OCI-LY7 (cell line): ENCODE measurements at regions not wholly inside any gene's neighbourhood (a gene's known extent, or its start where the extent isn't known, plus 50 kb on each side); places are given as distances from the start of the nearest gene placed in this dataset.

Experiments used
- BruUV-seq: library from RNA; stranded (reverse); fragments of 400-500 nt; replicated peaks from 2 replicates; lab custom pipeline; 2021; lab: Mats Ljungman, UMichigan
- CTCF ChIA-PET: fragments of 300-600 bp; sonication (Branson Sonifier 250); formaldehyde crosslinking; loops from one replicate; lab custom pipeline; 2022; ENCODE audit warnings: antibody characterized with exemption; ENCODE audit not compliant: unreplicated experiment; lab: Charles Lee
- POLR2A ChIA-PET: fragments of 300-600 bp; sonication (Branson Sonifier 250); formaldehyde crosslinking; loops from one replicate; lab custom pipeline; 2022; ENCODE audit warnings: antibody characterized with exemption; lab: Charles Lee
- DNase-seq: peaks from one replicate; pipeline ENCODE4 v3.0.0-alpha.2; 2015; ENCODE audit warnings: low spot score
- H2AFZ ChIP-seq: fragments of 200-600 bp; sonication (generic), shearing (Covaris generic); 2 replicates; pipeline ENCODE4 v1.6.1; 2014; ENCODE audit warnings: mild to moderate bottlenecking, antibody characterized with exemption, low read length, moderate library complexity
- H3K27ac ChIP-seq: fragments of 200-600 bp; sonication (generic); 2 replicates; pipeline ENCODE4 v1.5.1; 2014; ENCODE audit warnings: mixed run types, low read depth, mild to moderate bottlenecking, moderate library complexity, low read length, inconsistent platforms; ENCODE audit not compliant: poor library complexity, severe bottlenecking
- H3K36me3 ChIP-seq: fragments of 200-600 bp; sonication (generic); 2 replicates; pipeline ENCODE4 v1.6.1; 2014; ENCODE audit warnings: mild to moderate bottlenecking, antibody characterized with exemption, low read length, moderate library complexity, mixed read lengths; ENCODE audit not compliant: insufficient read depth
- H3K4me1 ChIP-seq: fragments of 200-600 bp; sonication (generic); 2 replicates; pipeline ENCODE4 v1.5.1; 2014; ENCODE audit warnings: mild to moderate bottlenecking, low read length; ENCODE audit not compliant: insufficient read depth, poor library complexity, severe bottlenecking
- H3K4me2 ChIP-seq: fragments of 200-600 bp; sonication (generic); 2 replicates; pipeline ENCODE4 v1.6.1; 2014; ENCODE audit warnings: mild to moderate bottlenecking, low read length
- H3K4me3 ChIP-seq: fragments of 200-600 bp; sonication (generic); 2 replicates; pipeline ENCODE4 v1.5.1; 2014; ENCODE audit warnings: mild to moderate bottlenecking, low read depth, low read length; ENCODE audit not compliant: poor library complexity, severe bottlenecking
- H3K79me2 ChIP-seq: fragments of 200-600 bp; sonication (generic); 2 replicates; pipeline ENCODE4 v1.6.1; 2016; ENCODE audit warnings: low read depth, mild to moderate bottlenecking, low read length, moderate library complexity, mixed read lengths; ENCODE audit not compliant: insufficient read depth
- H3K9me2 ChIP-seq: fragments of 200-600 bp; sonication (generic); 2 replicates; pipeline ENCODE4 v1.6.1; 2016; ENCODE audit warnings: mild to moderate bottlenecking, low read length, mixed read lengths; ENCODE audit not compliant: insufficient read depth
- H3K9me3 ChIP-seq: fragments of 200-600 bp; sonication (generic); 2 replicates; pipeline ENCODE4 v1.6.1; 2014; ENCODE audit warnings: mild to moderate bottlenecking, mixed run types, low read length, mixed read lengths
- H4K20me1 ChIP-seq: fragments of 200-600 bp; sonication (generic); 2 replicates; pipeline ENCODE4 v1.6.1; 2014; ENCODE audit warnings: mild to moderate bottlenecking, antibody characterized with exemption, low read length, moderate library complexity, mixed read lengths; ENCODE audit not compliant: insufficient read depth
- EZH2phosphoT487 ChIP-seq: fragments of 200-600 bp; sonication (generic); IDR thresholded peaks from 2 replicates; pipeline ENCODE4 v1.6.1; 2018; ENCODE audit warnings: low read depth, borderline replicate concordance, mild to moderate bottlenecking, mixed run types, antibody characterized with exemption, low read length, moderate library complexity, mixed read lengths
- intact Hi-C: fragments of 100-400 bp; cut with micrococcal nuclease; formaldehyde crosslinking; loops from one replicate; pipeline ENCODE4 v1.10.0; 2022; ENCODE audit not compliant: unreplicated experiment
- TF ChIP-seq, protein P1 (sequence below): fragments of 200-600 bp; sonication (generic); conservative IDR thresholded peaks from 2 replicates; pipeline ENCODE4 v1.5.1; 2014; ENCODE audit warnings: mild to moderate bottlenecking, antibody characterized with exemption, low read length, moderate library complexity, mixed read lengths

DNA sequence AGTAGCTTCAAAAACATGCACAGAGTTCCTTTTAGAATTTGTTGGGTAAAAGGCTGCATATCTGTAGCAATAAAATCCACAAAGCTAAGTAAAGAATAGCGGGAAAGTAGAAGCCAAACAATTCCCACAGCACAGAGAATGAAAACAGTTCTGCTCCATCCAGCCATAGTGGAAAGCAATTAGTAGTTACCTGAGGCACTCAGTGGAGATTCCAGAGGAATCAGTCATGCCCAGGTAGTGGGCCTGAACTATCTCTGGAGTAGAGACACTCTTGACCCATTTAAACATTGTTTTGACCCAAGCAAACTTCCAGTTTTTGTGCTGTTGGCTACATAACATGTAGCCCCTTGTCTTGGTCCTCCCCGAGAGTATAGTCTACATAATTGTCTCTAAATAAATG lies 559.5 kb upstream of the PTCHD4 start:
- Histone ChIP-seq H4K20me1 (no peaks in the 10 kb centered on the region), H3K4me3 (no peak overlapping the region), H3K9me3 (no peaks in the 10 kb centered on the region), H3K9me2 (no peaks in the 10 kb centered on the region), H3K27ac (no peak overlapping the region), H2AFZ (no peak overlapping the region), H3K4me2 (no peak overlapping the region), H3K79me2 (no peaks in the 10 kb centered on the region), H3K4me1 (no peaks in the 10 kb centered on the region), H3K36me3 (no peaks in the 10 kb centered on the region)
- ChIA-PET CTCF (no interaction called here), POLR2A (no interaction called here)
- DNase-seq, result no peak
- no TSS peak for BruUV-seq
- intact Hi-C loops, result no loop called here
- TF ChIP-seq EZH2phosphoT487, result no peak
- TF ChIP-seq, protein P1, sequence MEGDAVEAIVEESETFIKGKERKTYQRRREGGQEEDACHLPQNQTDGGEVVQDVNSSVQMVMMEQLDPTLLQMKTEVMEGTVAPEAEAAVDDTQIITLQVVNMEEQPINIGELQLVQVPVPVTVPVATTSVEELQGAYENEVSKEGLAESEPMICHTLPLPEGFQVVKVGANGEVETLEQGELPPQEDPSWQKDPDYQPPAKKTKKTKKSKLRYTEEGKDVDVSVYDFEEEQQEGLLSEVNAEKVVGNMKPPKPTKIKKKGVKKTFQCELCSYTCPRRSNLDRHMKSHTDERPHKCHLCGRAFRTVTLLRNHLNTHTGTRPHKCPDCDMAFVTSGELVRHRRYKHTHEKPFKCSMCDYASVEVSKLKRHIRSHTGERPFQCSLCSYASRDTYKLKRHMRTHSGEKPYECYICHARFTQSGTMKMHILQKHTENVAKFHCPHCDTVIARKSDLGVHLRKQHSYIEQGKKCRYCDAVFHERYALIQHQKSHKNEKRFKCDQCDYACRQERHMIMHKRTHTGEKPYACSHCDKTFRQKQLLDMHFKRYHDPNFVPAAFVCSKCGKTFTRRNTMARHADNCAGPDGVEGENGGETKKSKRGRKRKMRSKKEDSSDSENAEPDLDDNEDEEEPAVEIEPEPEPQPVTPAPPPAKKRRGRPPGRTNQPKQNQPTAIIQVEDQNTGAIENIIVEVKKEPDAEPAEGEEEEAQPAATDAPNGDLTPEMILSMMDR, result no peak

DNA sequence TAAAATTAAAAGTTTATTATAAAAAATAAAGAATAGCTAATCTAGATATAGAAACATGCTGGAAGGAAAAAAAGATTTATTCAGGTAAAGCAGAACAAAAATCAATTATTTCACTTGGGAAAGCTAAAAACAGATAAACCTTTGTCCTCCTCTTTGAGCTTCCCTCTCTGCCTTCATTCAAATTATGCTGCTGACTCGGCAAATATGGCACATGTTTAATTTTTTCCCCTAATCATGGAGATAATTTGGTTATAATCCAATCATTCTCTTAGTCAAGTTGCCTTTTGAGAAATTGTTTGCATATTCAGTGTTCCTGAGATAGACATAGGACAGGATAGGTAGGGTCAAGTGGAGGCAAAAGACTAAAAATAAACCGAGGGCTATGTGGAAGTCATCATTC lies 556.8 kb upstream of the PTCHD4 start:
- TF ChIP-seq, protein P1, result no peak
- no peak for TF ChIP-seq EZH2phosphoT487
- H3K9me2 ChIP-seq, result no peaks in the 10 kb centered on the region
- intact Hi-C loops, result no loop called here
- no peaks in the 10 kb centered on the region for H4K20me1 ChIP-seq
- no peaks in the 10 kb centered on the region for H3K36me3 ChIP-seq
- H3K27ac ChIP-seq, result no peak overlapping the region
- H3K9me3 ChIP-seq, result no peaks in the 10 kb centered on the region
- no peak for DNase-seq
- H3K4me2 ChIP-seq, result no peak overlapping the region
- ChIA-PET POLR2A (no interaction called here), CTCF (no interaction called here)
- H3K4me1 ChIP-seq, result no peaks in the 10 kb centered on the region
- no peak overlapping the region for H3K4me3 ChIP-seq
- no TSS peak for BruUV-seq
- no peak overlapping the region for H2AFZ ChIP-seq
- no peaks in the 10 kb centered on the region for H3K79me2 ChIP-seq

DNA sequence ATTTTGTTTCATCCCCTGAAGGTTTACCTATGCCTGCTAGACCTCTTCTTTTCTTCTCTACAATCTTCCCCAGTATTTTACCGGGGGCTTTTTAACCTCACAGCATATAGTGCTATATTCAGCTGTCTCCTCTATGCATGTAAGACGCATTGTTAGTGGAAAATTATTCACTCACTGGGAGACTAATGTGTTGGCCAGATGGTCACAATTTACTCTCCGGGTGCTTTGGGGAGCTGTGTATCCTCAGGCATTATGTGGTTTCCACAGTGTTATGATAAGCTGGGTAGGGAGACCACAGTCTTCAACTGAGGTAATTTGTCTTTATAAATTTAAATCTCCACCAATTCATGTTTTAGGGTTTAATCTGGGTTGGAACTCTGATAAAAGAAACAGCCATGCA lies 553.8 kb upstream of the PTCHD4 start:
- Histone ChIP-seq H3K4me2 (no peak overlapping the region), H4K20me1 (no peaks in the 10 kb centered on the region), H3K36me3 (no peaks in the 10 kb centered on the region), H3K9me2 (no peaks in the 10 kb centered on the region), H2AFZ (no peak overlapping the region), H3K27ac (no peak overlapping the region), H3K9me3 (no peaks in the 10 kb centered on the region), H3K4me3 (no peak overlapping the region), H3K79me2 (no peaks in the 10 kb centered on the region), H3K4me1 (no peaks in the 10 kb centered on the region)
- no TSS peak for BruUV-seq
- ChIA-PET CTCF (no interaction called here), POLR2A (no interaction called here)
- DNase-seq, result no peak
- TF ChIP-seq, protein P1, result no peak
- no peak for TF ChIP-seq EZH2phosphoT487
- intact Hi-C loops, result no loop called here
